Lung (tissue), 11 donors: ENCODE measurements at regions not wholly inside any gene's neighbourhood (a gene's known extent, or its start where the extent isn't known, plus 50 kb on each side); places are given as distances from the start of the nearest gene placed in this dataset.
A peak's percentile ranks its signal among the peaks of the same experiment; 100 is the strongest.

Source experiments
- ATAC-seq: fragments of 200-7000 bp; cut with Tn5 transposase; one replicate; pipeline ENCODE4 v1.9.1; 2020; ENCODE audit warnings: moderate number of reproducible peaks; ENCODE audit not compliant: insufficient read depth, low FRiP score
- DNase-seq, 3 donors: peaks; one replicate each; pipeline ENCODE4 v3.0.0-alpha.2; 2013 to 2017
- H3K27ac ChIP-seq, 2 donors: one replicate each; pipeline ENCODE4 v1.5.1; 2013; ENCODE audit warnings: mild to moderate bottlenecking in 2 of 2, moderate library complexity in 2 of 2, control low read depth in 1 of 2, inconsistent platforms in 1 of 2, low read depth in 1 of 2, low read length in 1 of 2
- H3K27me3 ChIP-seq, 3 donors: one replicate each; pipeline ENCODE4 v1.5.1; 2013; ENCODE audit warnings: low read length in 2 of 3; ENCODE audit not compliant: control insufficient read depth in 3 of 3, insufficient read depth in 3 of 3
- H3K36me3 ChIP-seq, 4 donors: one replicate each; pipeline ENCODE4 v1.5.1; 2013; ENCODE audit warnings: low read length in 4 of 4, mild to moderate bottlenecking in 1 of 4, moderate library complexity in 1 of 4; ENCODE audit not compliant: control insufficient read depth in 4 of 4, insufficient read depth in 4 of 4
- H3K4me1 ChIP-seq, 5 donors: one replicate each; pipeline ENCODE4 v1.5.1; 2013; ENCODE audit warnings: low read length in 5 of 5, mild to moderate bottlenecking in 2 of 5, moderate library complexity in 1 of 5; ENCODE audit not compliant: control insufficient read depth in 5 of 5, insufficient read depth in 5 of 5
- H3K4me3 ChIP-seq: one replicate; pipeline ENCODE4 v1.5.1; 2013; ENCODE audit warnings: mild to moderate bottlenecking, control low read depth, moderate library complexity
- H3K9ac ChIP-seq, 2 donors: one replicate each; pipeline ENCODE4 v1.5.1; 2013; ENCODE audit warnings: low read length in 2 of 2, control low read depth in 1 of 2; ENCODE audit not compliant: insufficient read depth in 1 of 2
- H3K9me3 ChIP-seq, 4 donors: one replicate each; pipeline ENCODE4 v1.5.1; 2013; ENCODE audit warnings: low read length in 3 of 4, mild to moderate bottlenecking in 1 of 4, moderate library complexity in 1 of 4; ENCODE audit not compliant: control insufficient read depth in 4 of 4, insufficient read depth in 3 of 4
- CTCF ChIP-seq: IDR thresholded peaks from 2 replicates; pipeline ENCODE4 v1.5.1; 2012; ENCODE audit warnings: mild to moderate bottlenecking; ENCODE audit errors: control extremely low read depth, extremely low read depth
- whole genome bisulfite sequencing, 2 donors: extraction: QIAGEN DNeasy Blood & Tissue Kit; methylation state at CpG; one replicate each; pipeline ENCODE4 v1.1.7; 2013; 5-methylcytosine and 5-hydroxymethylcytosine counted together
- donor health status: control.
- donor health status: control.
- donor health status: Bipolar disorder and iron deficiency.
- donor health status: healthy.
- donor health status: DM: yes; HTN: yes; CAD: no.

- WGBS, 2 donors: 56 to 84% methylated on average over 1 of the region's 1 CpG
- ATAC-seq: no peak
- Histone ChIP-seq H3K27ac (no peak overlapping the region), H3K4me3 (no peak overlapping the region), H3K36me3 (no peaks in the 10 kb centered on the region), H3K9me3 (no peaks in the 10 kb centered on the region), H3K4me1 (peaks cover 0 to 1% (median 0%) of the 10 kb centered on the region in 5 donors), H3K9ac (no peak overlapping the region), H3K27me3 (no peaks in the 10 kb centered on the region)
- DNase-seq: no peak
- no peak for TF ChIP-seq CTCF
These were observed 318.8 kb downstream of the FAM170A start for GRCh38 chr5:119948162-119948561.

- ATAC-seq (no peak), DNase-seq (no peak)
- TF ChIP-seq CTCF: no peak
- 94 to 96% methylated on average over 1 of the region's 1 CpG for WGBS, 2 donors
- Histone ChIP-seq H3K36me3 (no peaks in the 10 kb centered on the region), H3K9ac (no peak overlapping the region), H3K4me1 (peaks cover 0 to 1% (median 0%) of the 10 kb centered on the region in 5 donors), H3K27ac (no peak overlapping the region), H3K4me3 (no peak overlapping the region), H3K9me3 (no peaks in the 10 kb centered on the region), H3K27me3 (no peaks in the 10 kb centered on the region)
These were observed 320.2 kb downstream of the FAM170A start for GRCh38 chr5:119949426-119949999.

- 50 to 70% methylated on average over 4 of the region's 4 CpGs for WGBS, 2 donors
- no peak overlapping the region for H3K27ac ChIP-seq
- H3K4me3 ChIP-seq: no peak overlapping the region
- TF ChIP-seq CTCF: no peak
- H3K9ac ChIP-seq: no peak overlapping the region
- H3K36me3 ChIP-seq: no peaks in the 10 kb centered on the region
- DNase-seq: peak; percentile 9 to 44 (median 14)
- peaks cover 0 to 2% (median 0%) of the 10 kb centered on the region in 4 donors for H3K9me3 ChIP-seq
- no peaks in the 10 kb centered on the region for H3K27me3 ChIP-seq
- ATAC-seq: no peak
- H3K4me1 ChIP-seq: peaks cover 0 to 1% (median 0%) of the 10 kb centered on the region in 5 donors
These were observed 322.1 kb downstream of the FAM170A start for GRCh38 chr5:119951330-119951934.
